Keratinocyte (primary cell): ENCODE measurements at regions not wholly inside any gene's neighbourhood (a gene's known extent, or its start where the extent isn't known, plus 50 kb on each side); places are given as distances from the start of the nearest gene placed in this dataset.

Experiments
- CTCF ChIP-seq, 3 experiments: IDR thresholded peaks in 1 of 3; conservative IDR thresholded peaks in 1 of 3; optimal IDR thresholded peaks in 1 of 3; 2 replicates in 2 of 3; 3 replicates in 1 of 3; pipeline versions ENCODE3 to v1.5.1; 2011; ENCODE audit warnings: low read length in 3 of 3, mild to moderate bottlenecking in 3 of 3, moderate library complexity in 2 of 3, control low read depth in 1 of 3, inconsistent platforms in 1 of 3; ENCODE audit not compliant: insufficient read depth in 2 of 3; ENCODE audit errors: extremely low read depth in 1 of 3
- EZH2 ChIP-seq: IDR thresholded peaks from one replicate; pipeline ENCODE4 v1.6.1; 2012; ENCODE audit warnings: inconsistent platforms, mild to moderate bottlenecking, low read length, moderate library complexity

DNA sequence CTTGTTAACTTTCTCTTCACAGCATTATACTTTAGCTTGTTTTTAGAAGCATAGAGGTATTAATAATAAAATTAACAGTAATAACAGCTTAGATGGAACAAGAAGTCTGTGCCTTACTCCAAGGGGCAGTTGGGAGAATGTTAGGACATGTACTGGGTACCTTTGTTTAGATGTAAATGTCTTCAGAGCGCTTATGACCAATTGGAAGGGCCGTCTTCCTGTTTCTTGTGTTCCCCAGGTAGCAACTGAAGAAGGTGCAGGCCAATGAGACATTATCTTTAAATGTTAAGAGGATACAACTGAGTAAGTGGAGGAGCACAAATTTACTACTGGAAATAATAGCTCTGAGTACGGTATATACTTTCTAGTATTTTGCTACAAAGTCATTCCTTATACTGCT is 180.9 kb upstream of the SYT1 start:
- TF ChIP-seq CTCF (optimal IDR thresholded peaks at IDR 0.05 in 1 of 3, IDR thresholded peaks at IDR 0.05 in 1 of 3, conservative IDR thresholded peaks at IDR 0.05 in 1 of 3; ENCODE audit: extremely low read depth in 1 of 3, insufficient read depth in 2 of 3, low read length in 3 of 3) (no peak), EZH2 (no peak)
